SK-N-MC (cell line): ENCODE measurements at regions not wholly inside any gene's neighbourhood (a gene's known extent, or its start where the extent isn't known, plus 50 kb on each side); places are given as distances from the start of the nearest gene placed in this dataset.

ENCODE experiments used
- EZH2 ChIP-seq: fragments of 200-600 bp; sonication (generic); IDR thresholded peaks from one replicate; pipeline ENCODE4 v1.6.1; 2017; ENCODE audit warnings: antibody characterized with exemption
- POLR2AphosphoS5 ChIP-seq: IDR thresholded peaks from 2 replicates; pipeline ENCODE4 v1.6.1; 2012; ENCODE audit warnings: mild to moderate bottlenecking, low read depth, low read length, borderline replicate concordance

- TF ChIP-seq POLR2AphosphoS5, result no peak
- TF ChIP-seq EZH2, result no peak
Measured at GRCh38 chr13:29903996-29904395, 53.6 kb upstream of the UBL3 start.
